Lower leg skin (tissue), 3 donors: ENCODE measurements at regions not wholly inside any gene's neighbourhood (a gene's known extent, or its start where the extent isn't known, plus 50 kb on each side); places are given as distances from the start of the nearest gene placed in this dataset.

Experiments used
- POLR2A ChIP-seq, 2 donors: fragments of 450-650 bp; IDR thresholded peaks; one replicate each; pipeline ENCODE4 v1.6.1; 2016 to 2017; ENCODE audit warnings: antibody characterized with exemption in 2 of 2, mild to moderate bottlenecking in 1 of 2, moderate library complexity in 1 of 2
- TF ChIP-seq, protein P1 (sequence below), 3 donors: fragments of 450-650 bp; IDR thresholded peaks; one replicate each; pipeline ENCODE4 v1.5.1; 2016; ENCODE audit warnings: antibody characterized with exemption in 3 of 3, mild to moderate bottlenecking in 3 of 3, moderate library complexity in 2 of 3

DNA sequence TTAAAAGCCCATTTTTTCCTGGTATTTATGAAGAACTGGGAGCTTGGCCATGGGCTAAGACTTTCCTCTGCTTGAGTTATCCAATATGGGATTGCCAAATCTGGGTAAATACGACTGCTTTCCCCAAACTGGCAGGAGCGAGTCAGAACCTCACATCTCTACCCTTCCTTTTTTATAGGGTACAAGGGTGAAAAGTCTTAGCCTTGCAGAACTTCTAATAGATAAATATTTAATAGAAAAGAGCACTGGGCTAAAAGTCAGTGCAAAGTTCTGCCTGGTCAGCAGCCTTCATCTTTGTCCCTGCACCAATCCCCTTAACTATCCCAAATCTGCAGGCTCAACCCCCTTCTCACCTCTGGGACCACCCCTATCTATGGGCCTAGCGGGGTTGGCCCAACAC, 61.6 kb upstream of the ACSL1 start:
- TF ChIP-seq POLR2A (IDR thresholded peaks at IDR 0.05): no peak
- TF ChIP-seq, protein P1, sequence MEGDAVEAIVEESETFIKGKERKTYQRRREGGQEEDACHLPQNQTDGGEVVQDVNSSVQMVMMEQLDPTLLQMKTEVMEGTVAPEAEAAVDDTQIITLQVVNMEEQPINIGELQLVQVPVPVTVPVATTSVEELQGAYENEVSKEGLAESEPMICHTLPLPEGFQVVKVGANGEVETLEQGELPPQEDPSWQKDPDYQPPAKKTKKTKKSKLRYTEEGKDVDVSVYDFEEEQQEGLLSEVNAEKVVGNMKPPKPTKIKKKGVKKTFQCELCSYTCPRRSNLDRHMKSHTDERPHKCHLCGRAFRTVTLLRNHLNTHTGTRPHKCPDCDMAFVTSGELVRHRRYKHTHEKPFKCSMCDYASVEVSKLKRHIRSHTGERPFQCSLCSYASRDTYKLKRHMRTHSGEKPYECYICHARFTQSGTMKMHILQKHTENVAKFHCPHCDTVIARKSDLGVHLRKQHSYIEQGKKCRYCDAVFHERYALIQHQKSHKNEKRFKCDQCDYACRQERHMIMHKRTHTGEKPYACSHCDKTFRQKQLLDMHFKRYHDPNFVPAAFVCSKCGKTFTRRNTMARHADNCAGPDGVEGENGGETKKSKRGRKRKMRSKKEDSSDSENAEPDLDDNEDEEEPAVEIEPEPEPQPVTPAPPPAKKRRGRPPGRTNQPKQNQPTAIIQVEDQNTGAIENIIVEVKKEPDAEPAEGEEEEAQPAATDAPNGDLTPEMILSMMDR (IDR thresholded peaks at IDR 0.05): no peak
